HepG2 (cell line): ENCODE measurements at regions not wholly inside any gene's neighbourhood (a gene's known extent, or its start where the extent isn't known, plus 50 kb on each side); places are given as distances from the start of the nearest gene placed in this dataset.
"Not testable (repeated sequence)": the region's sequence is repeated elsewhere in the genome, so short reads cannot be mapped to it uniquely, and the experiment has no call there.

Experiments used
- ATAC-seq: fragments of 200-7000 bp; cut with Tn5 transposase; 3 replicates; pipeline ENCODE4 v1.9.1; 2020; ENCODE audit warnings: mild to moderate bottlenecking, moderate library complexity
- BruUV-seq: library from RNA; stranded (reverse); fragments of 400-500 nt; replicated peaks from 2 replicates; lab custom pipeline; 2021; lab: Mats Ljungman, UMichigan
- CTCF ChIA-PET: fragments of 300-600 bp; formaldehyde crosslinking; extraction: SDS; loops from one replicate; lab custom pipeline; 2021; ENCODE audit warnings: low total read pairs, inconsistent platforms, low intra/inter-chr PET ratio; lab: Yijun Ruan, JAX
- POLR2A ChIA-PET: fragments of 350-600 bp; sonication (Branson Sonifier 250); formaldehyde crosslinking; loops from one replicate; lab custom pipeline; 2020; ENCODE audit warnings: antibody characterized with exemption, inconsistent platforms; lab: Yijun Ruan, JAX
- DNase-seq: peaks from one replicate; pipeline ENCODE4 v3.0.0-alpha.2; 2015; ENCODE audit warnings: low spot score
- FAIRE-seq: peaks from 3 replicates; lab custom pipeline; 2011; peaks lifted over from hg19 to GRCh38; lab: Jason Lieb, UNC
- H2AFZ ChIP-seq: one replicate; pipeline ENCODE4 v1.6.1; 2011; ENCODE audit warnings: low read length, inconsistent platforms
- H3K27ac ChIP-seq: fragments of 300-600 bp; 3 replicates; pipeline ENCODE4 v1.8.0; 2011; ENCODE audit warnings: mixed run types, mild to moderate bottlenecking, mixed read lengths, low read length, inconsistent platforms; ENCODE audit not compliant: insufficient read depth; ENCODE audit errors: extremely low read length
- H3K27me3 ChIP-seq, 2 experiments: fragments of 200-600 bp in 1 of 2; 2 replicates in 1 of 2; 3 replicates in 1 of 2; pipeline versions ENCODE4 v1.6.0 to v1.8.0; 2011; ENCODE audit warnings: low read length in 2 of 2, mild to moderate bottlenecking in 2 of 2, moderate library complexity in 2 of 2, inconsistent platforms in 1 of 2; ENCODE audit not compliant: insufficient read depth in 2 of 2, control insufficient read depth in 1 of 2
- H3K36me3 ChIP-seq, 2 experiments: fragments of 200-600 bp in 1 of 2; replicated peaks in 1 of 2; 2 replicates in 1 of 2; 3 replicates in 1 of 2; pipeline versions ENCODE4 v1.5.1 to v1.8.0; 2011; ENCODE audit warnings: low read length in 2 of 2, inconsistent platforms in 1 of 2; ENCODE audit not compliant: insufficient read depth in 2 of 2, control insufficient read depth in 1 of 2
- H3K4me1 ChIP-seq: 2 replicates; pipeline ENCODE4 v1.5.1; 2012; ENCODE audit warnings: low read length, inconsistent platforms; ENCODE audit not compliant: insufficient read depth
- H3K4me2 ChIP-seq: 2 replicates; pipeline ENCODE4 v1.6.0; 2011; ENCODE audit warnings: low read depth, low read length, inconsistent platforms
- H3K4me3 ChIP-seq, 3 experiments: fragments of 200-600 bp in 1 of 3; sonication (generic), shearing (Covaris generic) in 1 of 3; replicated peaks in 1 of 3; 2 replicates each; pipeline ENCODE4 v1.5.1; 2011 to 2016; ENCODE audit warnings: low read length in 3 of 3, inconsistent platforms in 2 of 3, low read depth in 2 of 3, mild to moderate bottlenecking in 2 of 3, control low read depth in 1 of 3, mixed read lengths in 1 of 3; ENCODE audit not compliant: insufficient read depth in 1 of 3
- H3K79me2 ChIP-seq: one replicate; pipeline ENCODE4 v1.6.1; 2011; ENCODE audit warnings: low read length, inconsistent platforms; ENCODE audit not compliant: insufficient read depth
- H3K9ac ChIP-seq: 2 replicates; pipeline ENCODE4 v1.6.0; 2011; ENCODE audit warnings: mild to moderate bottlenecking, low read depth, low read length, inconsistent platforms; ENCODE audit not compliant: insufficient read depth
- H3K9me3 ChIP-seq: 2 replicates; pipeline ENCODE4 v1.5.1; 2012; ENCODE audit warnings: mild to moderate bottlenecking, low read length
- H4K20me1 ChIP-seq: 2 replicates; pipeline ENCODE4 v1.6.0; 2011; ENCODE audit warnings: inconsistent platforms, mild to moderate bottlenecking, low read length, moderate library complexity; ENCODE audit not compliant: insufficient read depth
- FOSL2 ChIP-seq: sonication (generic); formaldehyde crosslinking; IDR thresholded peaks from 2 replicates; pipeline ENCODE4 v1.4.0; 2020; ENCODE audit warnings: missing genetic modification reagents
- FOXA3 ChIP-seq: IDR thresholded peaks from 2 replicates; pipeline ENCODE4 v1.6.1; 2016; ENCODE audit warnings: missing genetic modification reagents, missing compliant biosample characterization
- FOXP1 ChIP-seq, 2 experiments: fragments of 450-650 bp in 1 of 2; IDR thresholded peaks; 2 replicates each; pipeline ENCODE4 v1.6.1; 2017 to 2018; ENCODE audit warnings: antibody characterized with exemption in 1 of 2
- GATAD2A ChIP-seq: IDR thresholded peaks from 2 replicates; pipeline ENCODE4 v1.6.1; 2016
- RAD21 ChIP-seq: fragments of 450-650 bp; formaldehyde crosslinking; IDR thresholded peaks from 2 replicates; pipeline ENCODE4 v1.5.0; 2020; ENCODE audit warnings: mild to moderate bottlenecking
- RXRB ChIP-seq: IDR thresholded peaks from 2 replicates; pipeline ENCODE4 v1.6.1; 2016; ENCODE audit warnings: borderline replicate concordance, missing genetic modification reagents, missing compliant biosample characterization
- SMC3 ChIP-seq: IDR thresholded peaks from 2 replicates; pipeline ENCODE4 v1.6.1; 2011; ENCODE audit warnings: low read length, improper control_type of control experiment
- STAG1 ChIP-seq: sonication (generic); formaldehyde crosslinking; IDR thresholded peaks from 2 replicates; pipeline ENCODE4 v1.4.0; 2020; ENCODE audit warnings: missing genetic modification reagents
- WGBS: methylation state at CpG from one replicate; pipeline ENCODE4 v1.1.6; 2017; ENCODE audit warnings: low lambda C conversion rate; 5-methylcytosine and 5-hydroxymethylcytosine counted together
- in situ Hi-C: cut with HindIII; loops from 2 replicates; pipeline ENCODE4 v1.10.0; 2017; ENCODE audit warnings: low pct_unique_long_range_greater_than_20kb; ENCODE audit not compliant: extremely low pct_ligation_motif_present
- intact Hi-C: fragments of 100-400 bp; cut with micrococcal nuclease; formaldehyde crosslinking; loops from one replicate; pipeline ENCODE4 v1.10.0; 2022; ENCODE audit not compliant: unreplicated experiment
- TF ChIP-seq, protein P1 (sequence below): sonication (generic); formaldehyde crosslinking; IDR thresholded peaks from 2 replicates; pipeline ENCODE4 v1.5.0; 2020; ENCODE audit warnings: mild to moderate bottlenecking, missing genetic modification reagents, moderate library complexity

DNA sequence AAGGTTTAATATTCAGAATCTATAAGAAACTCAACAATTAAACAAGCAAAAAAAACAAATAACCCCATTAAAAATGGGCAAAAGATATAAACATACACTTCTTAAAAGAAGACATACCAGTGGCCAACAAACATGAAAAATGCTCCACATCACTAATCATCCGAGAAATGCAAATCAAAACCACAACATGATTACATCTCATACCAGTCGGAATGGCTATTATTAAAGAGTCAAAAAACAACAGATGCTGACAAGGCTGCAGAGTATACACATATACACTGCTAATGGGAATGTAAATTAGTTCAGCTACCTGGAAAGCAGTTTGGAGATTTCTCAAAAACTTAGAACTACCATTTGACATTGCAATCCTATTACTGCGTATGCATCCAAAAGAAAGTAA, 81.4 kb upstream of the NEK3 start:
- H3K4me1 ChIP-seq, H3K36me3 ChIP-seq, H3K9ac ChIP-seq, DNase-seq, H3K79me2 ChIP-seq, POLR2A ChIA-PET, ATAC-seq, H3K9me3 ChIP-seq, in situ Hi-C loops, H4K20me1 ChIP-seq, BruUV-seq, CTCF ChIA-PET, H3K4me3 ChIP-seq, intact Hi-C loops, H3K4me2 ChIP-seq, H3K27ac ChIP-seq, H3K27me3 ChIP-seq, H2AFZ ChIP-seq, FAIRE-seq: not testable (repeated sequence)
- 0% methylated on average over 2 of the region's 3 CpGs for WGBS

DNA sequence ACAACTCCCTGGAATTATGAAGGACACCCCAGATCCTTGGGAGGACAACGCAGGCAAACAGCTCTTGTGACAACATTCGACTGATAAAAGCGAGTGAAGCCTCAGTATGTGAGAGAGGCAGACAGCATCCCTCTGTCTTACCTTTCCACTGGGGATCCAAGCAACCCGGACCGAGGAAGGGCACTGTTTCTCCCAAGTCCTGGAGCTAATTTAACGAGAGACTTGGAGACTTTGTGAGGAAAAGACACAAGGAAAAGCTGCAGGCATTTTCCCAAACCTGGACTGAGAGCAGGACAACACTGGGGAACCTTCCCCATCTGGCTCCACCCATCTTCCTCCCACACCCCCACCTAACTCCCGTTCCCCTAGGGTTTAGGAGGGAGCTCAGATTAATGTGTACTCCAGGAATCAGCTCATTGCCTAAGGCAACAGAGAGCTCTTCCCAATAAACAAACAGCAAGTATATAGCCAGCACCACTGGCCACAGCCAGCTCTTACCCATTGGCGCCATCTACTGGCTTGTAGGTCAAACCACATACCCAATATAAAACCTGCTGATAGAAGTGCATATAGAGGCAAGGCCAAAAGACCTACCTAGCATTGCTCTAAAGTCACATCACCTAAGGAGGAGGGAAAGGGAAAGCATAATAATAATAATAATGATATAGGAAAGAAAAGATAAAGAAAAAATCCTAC, 76.7 kb upstream of the NEK3 start:
- H3K4me2 ChIP-seq; intact Hi-C loops; BruUV-seq; H3K4me1 ChIP-seq; H2AFZ ChIP-seq; CTCF ChIA-PET; H3K4me3 ChIP-seq; in situ Hi-C loops; H3K9ac ChIP-seq; POLR2A ChIA-PET; H3K79me2 ChIP-seq; H3K27ac ChIP-seq; H3K36me3 ChIP-seq; H3K27me3 ChIP-seq; H4K20me1 ChIP-seq; TF ChIP-seq FOXP1 (IDR thresholded peaks at IDR 0.05): not testable (repeated sequence)
- peak; percentile 61 for DNase-seq
- WGBS, result 30% methylated on average over 6 of the region's 8 CpGs
- ATAC-seq, result peak; percentile 99
- FAIRE-seq, result peak; percentile 51
- TF ChIP-seq SMC3 (peak; percentile 41; the same call in 1 of the 2 replicates), GATAD2A (CRISPR knock-in tag) (0 out of 2 replicates have a peak, but pooled peaks have one; percentile 18), FOXP1 (CRISPR knock-in tag; IDR thresholded peaks at IDR 0.05) (0 out of 2 replicates have a peak, but pooled peaks have one; percentile 16), RXRB (CRISPR knock-in tag) (peak; percentile 30; the same call in 1 of the 2 replicates), STAG1 (CRISPR knock-in tag) (peak; percentile 78), RAD21 (peak; percentile 56; the same call in 1 of the 2 replicates), FOXA3 (CRISPR knock-in tag) (0 out of 2 replicates have a peak, but pooled peaks have one; percentile 22), FOSL2 (CRISPR knock-in tag) (0 out of 2 replicates have a peak, but pooled peaks have one; percentile 21)
- TF ChIP-seq, protein P1, sequence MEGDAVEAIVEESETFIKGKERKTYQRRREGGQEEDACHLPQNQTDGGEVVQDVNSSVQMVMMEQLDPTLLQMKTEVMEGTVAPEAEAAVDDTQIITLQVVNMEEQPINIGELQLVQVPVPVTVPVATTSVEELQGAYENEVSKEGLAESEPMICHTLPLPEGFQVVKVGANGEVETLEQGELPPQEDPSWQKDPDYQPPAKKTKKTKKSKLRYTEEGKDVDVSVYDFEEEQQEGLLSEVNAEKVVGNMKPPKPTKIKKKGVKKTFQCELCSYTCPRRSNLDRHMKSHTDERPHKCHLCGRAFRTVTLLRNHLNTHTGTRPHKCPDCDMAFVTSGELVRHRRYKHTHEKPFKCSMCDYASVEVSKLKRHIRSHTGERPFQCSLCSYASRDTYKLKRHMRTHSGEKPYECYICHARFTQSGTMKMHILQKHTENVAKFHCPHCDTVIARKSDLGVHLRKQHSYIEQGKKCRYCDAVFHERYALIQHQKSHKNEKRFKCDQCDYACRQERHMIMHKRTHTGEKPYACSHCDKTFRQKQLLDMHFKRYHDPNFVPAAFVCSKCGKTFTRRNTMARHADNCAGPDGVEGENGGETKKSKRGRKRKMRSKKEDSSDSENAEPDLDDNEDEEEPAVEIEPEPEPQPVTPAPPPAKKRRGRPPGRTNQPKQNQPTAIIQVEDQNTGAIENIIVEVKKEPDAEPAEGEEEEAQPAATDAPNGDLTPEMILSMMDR (CRISPR knock-in tag), result peak; percentile 79
- TF ChIP-seq, all 625 proteins: peak for 9; not testable (repeated sequence) for 616
- H3K9me3 ChIP-seq, result not testable (repeated sequence)

DNA sequence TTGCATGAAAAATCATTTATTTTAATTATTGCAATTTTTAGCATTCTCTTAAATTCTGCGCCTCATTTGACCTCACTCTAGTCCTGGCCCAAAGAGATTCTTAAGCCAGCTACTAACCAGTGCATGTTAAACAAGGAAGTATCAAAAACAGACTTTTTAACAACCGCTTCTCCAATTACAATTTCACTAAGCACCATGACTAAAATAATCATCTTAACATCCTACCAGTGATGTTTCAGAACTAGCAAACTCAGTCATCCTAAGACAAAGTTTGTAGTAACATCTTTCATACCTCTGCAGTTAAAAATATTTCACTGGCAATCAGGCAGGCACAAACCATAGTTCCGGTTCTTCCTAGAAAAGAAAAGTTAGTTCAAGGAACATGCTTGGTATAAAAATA, 75.5 kb upstream of the NEK3 start:
- FAIRE-seq, POLR2A ChIA-PET, H3K4me1 ChIP-seq, H3K27ac ChIP-seq, H3K9ac ChIP-seq, H3K4me2 ChIP-seq, H2AFZ ChIP-seq, in situ Hi-C loops, H3K36me3 ChIP-seq, H3K27me3 ChIP-seq, ATAC-seq, H4K20me1 ChIP-seq, CTCF ChIA-PET, intact Hi-C loops, H3K79me2 ChIP-seq, BruUV-seq, DNase-seq, H3K4me3 ChIP-seq, H3K9me3 ChIP-seq: not testable (repeated sequence)
- 53% methylated on average over 3 of the region's 3 CpGs for WGBS
